Small intestine (tissue), 7 donors: ENCODE measurements at regions not wholly inside any gene's neighbourhood (a gene's known extent, or its start where the extent isn't known, plus 50 kb on each side); places are given as distances from the start of the nearest gene placed in this dataset.
A peak's percentile ranks its signal among the peaks of the same experiment; 100 is the strongest.

Source experiments
- DNase-seq, 2 donors: peaks; one replicate each; pipeline versions ENCODE4 v3.0.0 to v3.0.0-alpha.2; 2013
- FAIRE-seq: peaks from 2 replicates; lab custom pipeline; 2012; peaks lifted over from hg19 to GRCh38; lab: Jason Lieb, UNC
- H3K27ac ChIP-seq, 3 donors: one replicate each; pipeline ENCODE4 v1.5.1; 2013; ENCODE audit warnings: low read length in 2 of 3, mild to moderate bottlenecking in 2 of 3, control low read depth in 1 of 3, inconsistent platforms in 1 of 3, low read depth in 1 of 3, moderate library complexity in 1 of 3
- H3K27me3 ChIP-seq, 3 donors: one replicate each; pipeline ENCODE4 v1.6.1; 2013; ENCODE audit warnings: low read length in 3 of 3, inconsistent platforms in 1 of 3; ENCODE audit not compliant: control insufficient read depth in 3 of 3, insufficient read depth in 3 of 3
- H3K36me3 ChIP-seq, 3 donors: one replicate each; pipeline ENCODE4 v1.6.1; 2013; ENCODE audit warnings: low read length in 3 of 3, inconsistent platforms in 1 of 3, low read depth in 1 of 3, mild to moderate bottlenecking in 1 of 3, moderate library complexity in 1 of 3; ENCODE audit not compliant: control insufficient read depth in 3 of 3, insufficient read depth in 2 of 3
- H3K4me1 ChIP-seq, 3 donors: one replicate each; pipeline ENCODE4 v1.6.1; 2013; ENCODE audit warnings: low read length in 2 of 3, inconsistent platforms in 1 of 3, low read depth in 1 of 3, mild to moderate bottlenecking in 1 of 3, moderate library complexity in 1 of 3; ENCODE audit not compliant: control insufficient read depth in 3 of 3, insufficient read depth in 2 of 3
- H3K4me3 ChIP-seq, 3 donors: one replicate each; pipeline ENCODE4 v1.5.1; 2013; ENCODE audit warnings: low read length in 3 of 3, control low read depth in 1 of 3, inconsistent platforms in 1 of 3, low read depth in 1 of 3, mild to moderate bottlenecking in 1 of 3, moderate library complexity in 1 of 3
- H3K9me3 ChIP-seq, 2 donors: one replicate each; pipeline ENCODE4 v1.6.1; 2013; ENCODE audit warnings: low read depth in 1 of 2, low read length in 1 of 2; ENCODE audit not compliant: control insufficient read depth in 2 of 2, insufficient read depth in 1 of 2
- WGBS, 3 donors: extraction: QIAGEN DNeasy Blood & Tissue Kit; methylation state at CpG; one replicate each; pipeline ENCODE4 v1.1.7; 2013; 5-methylcytosine and 5-hydroxymethylcytosine counted together
- donor health status: healthy with polysubstance abuse.
- donor health status: control.
- donor health status: control.
- donor health status: Bipolar disorder and iron deficiency.
- donor health status: healthy.

DNA sequence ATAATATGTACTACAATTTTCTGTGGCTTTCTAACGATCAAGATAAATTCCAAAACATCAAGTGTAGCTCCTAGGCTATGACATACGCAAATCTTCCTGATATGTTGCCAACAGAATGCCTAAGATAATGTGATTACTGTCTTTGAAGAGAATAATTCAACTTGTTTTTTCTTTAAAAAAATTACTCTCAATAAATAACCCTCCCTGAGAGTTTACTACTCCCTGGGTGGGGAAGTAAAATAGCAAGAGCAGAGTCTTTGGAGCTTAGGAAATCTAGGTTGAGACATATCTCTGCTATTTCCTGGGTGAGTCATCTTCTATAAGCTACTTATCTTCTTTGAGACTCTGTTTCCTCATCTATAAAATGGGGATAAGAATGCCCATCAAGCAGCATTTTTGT lies 201.2 kb downstream of the ACTL7B start:
- FAIRE-seq (no peak), DNase-seq (no peak)
- Histone ChIP-seq H3K27ac (no peak overlapping the region), H3K36me3 (no peaks in the 10 kb centered on the region), H3K4me3 (no peak overlapping the region), H3K9me3 (peaks cover 0 to 16% of the 10 kb centered on the region in 2 donors), H3K4me1 (peaks cover 0 to 19% (median 0%) of the 10 kb centered on the region in 3 donors), H3K27me3 (peaks cover 0 to 3% (median 0%) of the 10 kb centered on the region in 3 donors)
- 53 to 67% (median 57%) methylated on average over 2 of the region's 2 CpGs for WGBS, 3 donors

DNA sequence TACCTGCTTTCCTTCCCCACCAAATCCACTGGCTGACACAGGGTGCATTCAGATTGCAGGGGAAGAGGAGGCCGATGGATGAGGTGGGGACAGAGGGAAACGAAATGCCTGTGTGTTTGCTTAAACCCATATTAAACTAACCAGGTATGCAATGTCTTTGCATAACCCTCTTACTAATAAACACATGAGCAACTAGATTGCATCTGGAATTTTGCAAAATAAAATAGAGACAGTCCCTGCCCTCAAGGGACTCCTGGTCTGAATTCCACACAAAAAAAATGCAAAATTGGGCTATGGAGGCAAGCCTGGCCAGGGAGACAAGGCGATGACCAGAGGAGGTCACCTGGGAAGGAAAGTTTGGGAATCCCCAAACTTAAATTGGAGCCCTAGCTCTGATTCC lies 202.9 kb downstream of the ACTL7B start:
- WGBS, 3 donors, result 77 to 85% (median 84%) methylated on average over 3 of the region's 3 CpGs
- Histone ChIP-seq H3K27ac (no peak overlapping the region), H3K4me3 (no peak overlapping the region), H3K4me1 (peaks cover 0 to 19% (median 0%) of the 10 kb centered on the region in 3 donors), H3K27me3 (peaks cover 0 to 3% (median 0%) of the 10 kb centered on the region in 3 donors), H3K9me3 (no peaks in the 10 kb centered on the region), H3K36me3 (no peaks in the 10 kb centered on the region)
- FAIRE-seq (no peak), DNase-seq (no peak)

DNA sequence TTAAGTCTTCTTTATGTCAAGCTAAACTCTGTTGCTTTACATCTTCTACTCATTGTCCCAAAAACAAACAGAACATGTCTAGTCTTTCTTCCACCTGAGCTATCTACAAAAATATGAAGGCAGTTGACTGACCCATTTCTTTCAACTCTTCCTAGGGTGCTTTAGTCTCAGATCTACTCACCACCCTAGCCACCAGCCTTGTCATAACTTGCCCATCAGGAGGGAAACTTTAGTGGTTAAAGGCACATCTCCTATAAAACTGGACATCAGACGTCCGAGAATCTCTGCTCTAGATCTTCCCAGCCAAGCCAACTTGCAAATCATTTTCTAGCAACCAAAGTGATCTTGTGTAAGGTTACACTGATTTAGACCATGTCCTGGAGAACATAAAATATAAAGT lies 205.0 kb downstream of the ACTL7B start:
- Histone ChIP-seq H3K27me3 (peaks cover 0 to 3% (median 0%) of the 10 kb centered on the region in 3 donors), H3K4me1 (peaks cover 0 to 8% (median 0%) of the 10 kb centered on the region in 3 donors), H3K27ac (no peak overlapping the region), H3K9me3 (no peaks in the 10 kb centered on the region), H3K4me3 (no peak overlapping the region), H3K36me3 (no peaks in the 10 kb centered on the region)
- WGBS, 3 donors, result 39 to 64% (median 42%) methylated on average over 2 of the region's 2 CpGs
- DNase-seq (no peak), FAIRE-seq (no peak)

DNA sequence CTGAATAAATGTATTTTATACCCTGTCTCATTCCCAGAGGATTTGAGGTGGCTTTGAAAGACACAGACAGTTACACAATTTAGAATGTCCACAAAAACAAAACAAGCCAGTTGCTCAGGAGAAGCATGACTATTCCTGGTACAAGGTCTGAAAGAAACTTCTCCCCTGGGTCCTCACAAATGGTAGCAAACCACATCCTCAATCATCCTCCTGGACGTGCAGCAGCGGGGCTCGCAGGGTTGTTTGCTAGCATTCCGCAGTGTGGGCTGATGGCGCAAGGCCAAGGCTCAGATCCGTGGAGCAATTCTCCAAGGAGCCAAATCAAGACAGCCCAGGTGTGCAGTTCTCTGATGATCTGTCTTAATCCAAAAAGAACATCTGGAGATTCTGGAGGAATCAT lies 210.3 kb downstream of the ACTL7B start:
- FAIRE-seq, result no peak
- peaks cover 0 to 2% (median 0%) of the 10 kb centered on the region in 3 donors for H3K27me3 ChIP-seq
- no peak overlapping the region for H3K27ac ChIP-seq
- H3K36me3 ChIP-seq, result no peaks in the 10 kb centered on the region
- no peaks in the 10 kb centered on the region for H3K4me1 ChIP-seq
- no peaks in the 10 kb centered on the region for H3K9me3 ChIP-seq
- no peak overlapping the region for H3K4me3 ChIP-seq
- 54 to 66% (median 61%) methylated on average over 6 of the region's 6 CpGs for WGBS, 3 donors
- no peak for DNase-seq

DNA sequence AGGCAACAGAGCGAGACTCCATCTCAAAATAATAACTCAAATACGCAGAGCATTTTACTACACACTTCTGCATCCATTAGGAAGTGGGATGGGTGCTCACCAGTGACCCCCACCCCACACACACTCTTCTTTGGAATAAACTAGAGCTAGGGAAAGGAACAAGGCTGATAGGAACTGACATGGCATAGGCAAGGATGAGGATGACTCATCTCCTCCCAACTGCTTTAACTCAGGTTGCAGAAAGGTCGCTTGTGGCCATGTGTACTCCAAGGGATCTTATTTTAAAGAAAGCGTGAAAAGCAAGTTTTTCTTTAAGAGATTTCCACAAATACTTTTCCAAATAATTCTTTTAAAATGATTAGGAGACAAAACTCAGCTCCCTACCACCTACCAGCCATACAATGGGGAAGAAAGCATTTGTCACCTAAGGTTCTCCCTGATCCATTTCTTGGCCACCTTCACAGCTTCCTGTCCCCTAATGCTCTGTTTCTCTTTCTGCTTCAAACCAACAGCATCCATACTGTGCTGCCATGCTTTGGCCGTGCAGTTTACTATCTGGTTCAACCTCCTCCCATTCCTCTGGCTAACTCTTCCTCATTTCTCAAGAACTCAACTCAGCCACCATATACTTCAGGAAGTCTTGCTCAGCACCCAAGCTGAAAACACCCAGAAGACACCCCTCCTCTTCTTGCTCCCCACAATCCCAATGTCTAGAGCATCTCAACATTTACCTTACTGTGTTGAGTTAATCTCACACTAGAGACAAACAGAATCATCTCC lies 211.9 kb downstream of the ACTL7B start:
- FAIRE-seq (no peak), DNase-seq (no peak)
- peaks cover 0 to 11% (median 0%) of the 10 kb centered on the region in 3 donors for H3K4me1 ChIP-seq
- H3K36me3 ChIP-seq, result no peaks in the 10 kb centered on the region
- H3K9me3 ChIP-seq, result no peaks in the 10 kb centered on the region
- no peak overlapping the region for H3K4me3 ChIP-seq
- 76 to 93% (median 89%) methylated on average over 5 of the region's 5 CpGs for WGBS, 3 donors
- no peak overlapping the region for H3K27ac ChIP-seq
- no peaks in the 10 kb centered on the region for H3K27me3 ChIP-seq

DNA sequence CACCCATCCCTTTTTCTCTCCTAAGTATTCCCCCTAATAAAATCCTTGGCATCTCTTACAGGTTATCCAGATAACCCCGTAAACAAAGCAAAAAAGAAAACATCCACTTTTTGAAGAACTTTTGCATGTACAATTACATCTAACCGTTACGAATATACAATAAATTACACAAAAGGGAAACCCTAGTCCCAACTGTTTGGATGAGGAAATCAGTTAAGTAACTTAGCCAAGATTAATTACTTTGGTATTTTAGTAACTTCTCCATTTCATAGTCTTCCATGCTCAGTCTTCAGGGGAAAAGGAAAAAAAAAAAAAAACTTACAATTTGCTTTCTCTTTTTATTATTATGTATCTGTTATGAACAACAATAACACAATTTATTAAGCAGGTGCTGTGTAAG lies 212.9 kb downstream of the ACTL7B start:
- 79 to 88% (median 80%) methylated on average over 3 of the region's 3 CpGs for WGBS, 3 donors

DNA sequence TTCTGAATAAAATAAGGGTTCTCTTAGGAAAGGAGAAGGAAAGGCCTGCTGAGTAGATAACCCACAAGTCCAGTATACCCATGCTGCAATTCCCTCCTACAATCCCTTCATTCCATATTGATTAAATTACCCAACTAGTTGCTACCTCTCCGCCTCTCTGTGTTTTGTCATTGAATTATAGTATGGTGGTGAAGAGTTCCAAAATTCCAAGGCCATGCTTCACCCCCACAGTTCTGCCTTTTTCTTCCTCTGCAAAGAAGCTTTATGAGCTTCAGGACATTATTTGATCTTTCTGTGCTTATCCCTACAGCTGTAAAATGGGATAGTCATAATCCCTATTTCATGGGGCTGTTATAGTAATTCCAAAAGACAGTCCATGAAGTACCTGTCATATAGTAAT lies 215.6 kb downstream of the ACTL7B start:
- Histone ChIP-seq H3K36me3 (no peaks in the 10 kb centered on the region), H3K27me3 (peaks cover 0 to 2% (median 0%) of the 10 kb centered on the region in 3 donors), H3K9me3 (no peaks in the 10 kb centered on the region), H3K27ac (peak overlapping the region in 1 of 3 donors; percentile 74), H3K4me3 (no peak overlapping the region), H3K4me1 (peaks cover 0 to 21% (median 0%) of the 10 kb centered on the region in 3 donors)
- FAIRE-seq, result no peak
- no peak for DNase-seq
- WGBS, 3 donors, result 77 to 93% (median 81%) methylated on average over 1 of the region's 1 CpG

More for the DNA sequence above, 212.9 kb downstream of the ACTL7B start:
- H3K36me3 ChIP-seq, result no peaks in the 10 kb centered on the region
- no peak overlapping the region for H3K27ac ChIP-seq
- FAIRE-seq (no peak), DNase-seq (no peak)
- no peak overlapping the region for H3K4me3 ChIP-seq
- no peaks in the 10 kb centered on the region for H3K9me3 ChIP-seq
- H3K4me1 ChIP-seq, result peaks cover 0 to 11% (median 0%) of the 10 kb centered on the region in 3 donors
- H3K27me3 ChIP-seq, result no peaks in the 10 kb centered on the region

DNA sequence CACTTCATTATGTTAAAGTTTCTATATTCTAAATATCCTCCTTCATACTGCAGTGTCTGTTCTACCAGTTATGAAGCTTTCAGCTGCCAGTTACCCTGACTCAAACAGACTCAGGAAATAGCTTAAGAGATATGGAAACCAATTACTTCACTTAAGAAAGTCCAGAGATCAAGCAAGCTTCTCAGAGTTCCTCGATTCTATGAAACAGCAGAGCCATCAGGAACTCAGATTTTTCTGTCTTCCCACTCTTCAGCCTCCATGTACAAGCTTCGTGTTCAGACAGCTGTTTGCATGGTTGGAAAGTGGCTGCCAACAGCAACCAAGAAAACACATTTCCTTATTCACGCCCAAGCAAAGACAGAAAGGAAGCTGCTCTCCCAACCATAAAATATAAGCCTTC lies 216.1 kb downstream of the ACTL7B start:
- Histone ChIP-seq H3K9me3 (no peaks in the 10 kb centered on the region), H3K27me3 (peaks cover 0 to 2% (median 0%) of the 10 kb centered on the region in 3 donors), H3K27ac (peak overlapping the region in 1 of 3 donors; percentile 74), H3K4me1 (peaks cover 0 to 22% (median 0%) of the 10 kb centered on the region in 3 donors), H3K4me3 (no peak overlapping the region), H3K36me3 (no peaks in the 10 kb centered on the region)
- DNase-seq, result peak in 1 of 2 donors; percentile 57
- FAIRE-seq, result no peak
- WGBS, 3 donors, result 42 to 51% (median 48%) methylated on average over 3 of the region's 3 CpGs
